NCI-H510A treated with DMSO at 0.1 percent for 48 hours (cell line): ENCODE measurements at regions not wholly inside any gene's neighbourhood (a gene's known extent, or its start where the extent isn't known, plus 50 kb on each side); places are given as distances from the start of the nearest gene placed in this dataset.
"Not testable (repeated sequence)": the region's sequence is repeated elsewhere in the genome, so short reads cannot be mapped to it uniquely, and the experiment has no call there.

Experiments
- DNase-seq: peaks from one replicate; lab custom pipeline; 2025; lab: John Stamatoyannopoulos, UW

- DNase-seq = no peak
These were observed 81.1 kb downstream of the XRCC2 start for GRCh38 chr7:152594801-152595200.

DNA sequence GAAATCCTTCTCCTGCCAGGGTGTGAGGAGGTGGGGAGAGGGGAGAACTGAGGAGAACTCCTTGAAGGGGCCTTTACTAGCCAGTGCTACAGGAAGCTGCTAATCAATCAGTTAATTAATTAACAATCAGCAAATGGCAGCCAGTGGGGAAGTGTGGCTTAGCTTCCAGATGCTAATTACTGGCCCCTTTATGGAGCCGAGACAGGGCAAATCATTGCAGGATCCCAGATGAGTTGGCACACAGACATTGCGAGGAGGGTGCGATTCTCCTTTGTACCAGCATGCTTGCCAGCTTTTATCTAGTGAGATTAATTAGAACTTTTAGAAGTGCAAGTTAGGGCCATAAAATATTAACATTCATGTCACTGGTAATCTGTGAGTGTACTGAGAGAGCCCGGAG, 84.0 kb downstream of the XRCC2 start:
- no peak for DNase-seq

DNA sequence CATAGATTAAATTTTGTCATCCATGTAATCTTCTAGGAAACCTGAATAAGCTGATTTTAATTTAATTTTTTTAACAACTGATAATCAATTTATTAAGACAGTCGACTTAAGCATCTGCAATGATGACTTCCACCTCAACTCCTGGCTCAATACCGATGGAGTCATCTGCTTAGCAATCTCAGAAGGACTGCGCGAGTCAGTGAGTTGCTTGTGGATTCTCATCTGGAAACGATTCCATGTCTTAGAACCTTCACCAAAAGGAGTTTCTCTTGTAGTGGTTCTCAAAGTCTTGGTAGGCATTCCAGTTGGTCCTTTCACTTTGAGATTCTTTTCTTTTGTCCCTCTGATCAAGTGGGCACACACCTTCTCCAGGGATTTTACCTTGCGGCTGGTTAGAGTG, 85.5 kb downstream of the XRCC2 start:
- DNase-seq = no peak

DNA sequence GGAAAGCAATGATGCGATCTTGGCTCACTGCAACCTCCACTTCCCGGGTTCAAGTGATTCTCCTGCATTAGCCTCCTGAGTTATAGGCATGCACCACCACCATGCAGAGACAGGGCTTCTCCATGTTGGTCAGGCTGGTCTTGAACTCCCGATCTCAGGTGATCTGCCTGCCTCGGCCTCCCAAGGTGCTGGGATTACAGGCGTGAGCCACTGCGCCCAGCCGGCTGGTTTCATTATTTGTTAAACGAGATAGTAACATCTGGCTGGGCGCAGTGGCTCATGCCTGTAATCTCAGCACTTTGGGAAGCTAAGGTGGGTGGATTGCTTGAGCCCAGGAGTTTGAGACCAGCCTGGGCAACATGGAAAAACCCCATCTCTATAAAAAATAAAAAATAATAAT, 86.1 kb downstream of the XRCC2 start:
- not testable (repeated sequence) for DNase-seq

- DNase-seq = no peak
These were observed 87.6 kb downstream of the XRCC2 start for GRCh38 chr7:152588350-152588749.

GRCh38 chr7:152587366-152587765, 88.6 kb downstream of the XRCC2 start:
- DNase-seq = no peak

DNA sequence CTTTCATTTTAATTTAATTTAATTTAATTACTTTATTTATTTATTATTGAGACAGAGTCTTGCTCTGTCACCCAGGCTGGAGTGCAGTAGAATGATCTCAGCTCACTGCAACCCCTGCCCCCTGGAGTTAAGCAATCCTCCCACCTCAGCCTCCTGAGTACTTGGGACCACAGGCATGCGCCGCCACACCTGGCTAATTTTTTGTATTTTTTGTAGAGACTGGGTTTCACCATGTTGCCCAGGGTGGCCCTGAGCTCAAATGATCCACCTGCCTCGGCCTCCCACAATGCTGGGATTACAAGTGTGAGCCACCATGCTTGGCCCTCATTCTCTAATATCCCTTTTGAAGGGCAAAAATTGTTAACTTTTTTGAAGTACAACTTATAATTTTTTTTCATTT, 92.9 kb downstream of the XRCC2 start:
- DNase-seq = no peak

DNA sequence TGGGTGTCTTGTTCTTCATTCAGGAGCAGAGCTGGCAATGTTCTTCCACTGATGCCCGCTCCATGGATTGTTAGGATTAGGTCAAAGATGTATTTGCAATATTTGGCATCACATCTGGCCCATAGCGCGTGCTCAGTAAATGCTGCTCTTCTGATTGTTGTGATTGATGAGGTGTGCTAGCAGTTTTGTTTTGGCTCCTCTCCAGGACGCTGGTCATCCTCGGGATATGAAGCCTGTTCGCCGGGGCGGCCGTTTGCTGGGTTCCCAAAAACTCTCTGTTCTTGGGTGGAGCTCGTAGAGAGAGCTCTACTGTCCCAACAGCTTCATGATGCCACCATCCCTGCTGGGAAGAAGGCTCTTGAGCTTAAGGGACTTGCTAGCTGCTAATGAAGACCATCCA, 96.9 kb downstream of the XRCC2 start:
- no peak for DNase-seq

DNA sequence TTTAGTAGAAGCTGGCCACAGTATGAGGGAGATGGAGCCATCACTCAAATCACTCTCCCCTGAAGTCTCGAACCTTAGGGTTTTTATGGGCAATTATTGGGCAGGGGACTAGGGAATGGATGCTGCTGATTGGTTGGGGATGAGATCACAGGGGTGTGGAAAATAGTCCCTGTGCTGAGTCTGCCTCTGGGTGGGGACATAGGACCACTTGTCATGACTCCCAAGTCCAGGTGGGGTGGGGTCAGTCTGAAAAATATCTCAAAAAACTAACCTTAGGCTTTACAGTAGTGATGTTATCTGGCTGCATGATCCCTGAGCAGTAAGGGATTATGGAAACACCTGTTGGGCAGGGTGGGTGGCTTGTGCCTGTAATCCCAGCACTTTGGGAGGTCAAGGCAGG, 98.6 kb downstream of the XRCC2 start:
- DNase-seq = no peak

GRCh38 chr7:152574892-152575548, 100.9 kb downstream of the XRCC2 start:
- DNase-seq = no peak

DNA sequence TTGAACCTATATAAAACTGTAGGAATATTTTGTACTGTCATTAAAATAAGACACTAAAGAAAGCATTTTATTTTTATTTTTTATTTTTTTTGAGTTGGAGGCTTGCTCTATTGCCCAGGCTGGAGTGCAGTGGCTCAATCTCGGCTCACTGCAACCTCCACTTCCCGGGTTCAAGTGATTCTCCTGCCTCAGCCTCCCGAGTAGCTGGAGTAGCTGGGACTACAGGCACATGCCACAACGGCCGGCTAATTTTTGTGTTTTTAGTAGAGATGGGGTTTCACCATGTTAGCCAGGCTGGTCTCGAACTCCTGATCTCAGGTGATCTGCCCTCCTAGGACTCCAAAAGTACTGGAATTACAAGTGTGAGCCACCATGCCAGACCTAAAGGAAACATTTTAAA, 102.8 kb downstream of the XRCC2 start:
- not testable (repeated sequence) for DNase-seq

- no peak for DNase-seq
These were observed 103.8 kb downstream of the XRCC2 start for GRCh38 chr7:152572101-152572500.

GRCh38 chr7:152571068-152571467, 104.9 kb downstream of the XRCC2 start:
- no peak for DNase-seq

DNA sequence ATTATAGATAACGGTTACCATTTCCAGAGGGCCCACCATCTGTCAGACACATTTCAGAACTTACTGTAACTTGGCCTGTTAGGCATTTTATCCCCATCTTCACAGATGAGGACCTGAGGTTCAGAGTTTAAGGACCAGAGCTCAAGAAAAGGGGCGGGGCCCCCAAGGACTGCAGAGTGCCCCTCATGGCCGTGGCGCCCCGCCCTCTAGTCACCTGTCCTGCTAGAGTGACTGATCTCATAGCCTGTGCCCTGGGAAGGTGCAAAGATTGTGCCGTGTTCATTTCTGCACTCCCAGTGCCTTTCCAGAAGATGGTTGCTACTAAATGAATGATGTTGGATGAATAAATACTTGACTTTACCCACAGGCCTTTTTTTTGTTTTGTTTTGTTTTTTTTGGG, 107.0 kb downstream of the XRCC2 start:
- no peak for DNase-seq

DNA sequence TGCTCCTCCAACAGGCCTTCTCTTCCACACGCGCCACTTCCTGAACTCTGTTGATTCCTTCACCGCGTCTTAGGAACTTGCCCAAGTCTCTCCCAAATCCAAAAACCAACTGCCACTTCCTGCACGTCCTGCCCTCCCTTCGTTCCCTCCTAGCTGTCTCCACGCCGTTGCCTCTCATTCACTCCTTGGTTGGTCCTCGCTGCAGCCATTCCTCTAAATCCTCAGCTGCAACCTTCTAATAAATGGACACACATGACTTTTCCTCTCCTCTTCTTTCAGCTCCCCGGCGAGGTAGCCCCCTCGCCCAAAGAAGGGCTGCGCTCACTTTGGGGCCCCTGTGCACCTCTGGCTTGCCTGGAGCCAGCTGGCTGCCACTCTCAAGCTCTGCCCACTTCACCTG, 110.2 kb downstream of the XRCC2 start:
- DNase-seq = no peak

DNA sequence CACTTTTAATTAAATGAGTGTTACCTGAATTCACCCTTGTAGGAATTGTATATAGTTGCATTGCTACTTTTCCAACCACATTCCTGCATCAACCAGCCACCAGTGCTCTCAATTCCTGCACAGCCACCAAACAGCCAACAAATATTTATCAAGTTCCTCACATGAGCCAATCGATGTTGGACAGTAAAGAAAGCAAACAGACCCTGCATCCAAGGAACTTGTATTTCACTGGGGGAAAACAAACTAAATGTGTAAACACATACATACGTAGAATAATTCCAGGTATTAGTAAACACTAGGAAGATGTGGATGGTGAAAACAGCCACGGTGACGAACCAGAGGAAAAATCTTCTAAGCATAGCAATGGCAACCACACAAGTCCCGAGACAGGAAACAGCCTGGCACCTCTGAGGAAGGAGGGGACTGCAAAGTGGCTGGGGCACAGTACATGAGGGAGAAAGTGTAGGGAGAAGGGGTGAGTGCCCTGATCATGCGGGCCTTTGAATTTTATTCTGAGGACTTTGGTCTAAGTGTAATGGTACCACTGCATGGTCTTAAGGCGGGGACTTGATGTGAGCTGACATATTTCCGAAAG, 111.2 kb downstream of the XRCC2 start:
- DNase-seq = no peak

DNA sequence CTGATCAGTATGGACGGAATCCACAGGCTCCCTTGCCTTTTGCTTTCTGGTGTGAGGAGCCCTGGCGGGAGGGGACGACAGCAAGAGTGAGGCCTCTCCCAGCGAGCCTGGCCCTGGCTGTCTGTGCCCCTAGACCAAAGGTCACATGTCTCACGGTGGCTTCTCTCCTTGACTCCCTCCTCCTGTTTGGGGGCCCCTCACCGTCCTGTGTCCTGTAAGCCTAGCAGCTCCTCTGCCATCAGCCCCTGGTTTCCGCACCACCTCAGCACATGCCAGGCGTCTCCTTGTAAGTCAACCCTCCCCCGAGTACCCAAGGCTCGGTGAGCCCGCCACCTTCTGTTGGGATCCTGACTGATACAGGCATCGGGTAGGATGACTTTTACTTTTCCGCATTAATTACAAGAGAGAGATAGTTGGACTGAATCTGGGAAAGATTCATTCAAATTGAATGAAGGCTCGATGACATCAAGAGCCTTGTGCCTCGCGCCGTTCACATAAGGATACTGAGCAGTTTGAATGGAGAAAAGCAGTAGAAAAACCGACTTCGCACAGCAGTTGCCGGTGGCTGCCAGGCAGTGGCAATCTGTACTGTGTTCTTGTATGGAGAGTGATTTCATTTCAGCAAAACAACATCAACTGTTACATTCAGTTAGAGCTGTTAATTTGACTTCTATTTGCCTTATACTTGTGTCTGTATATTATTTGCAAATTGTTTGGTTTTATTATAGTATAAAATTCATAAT, 119.8 kb downstream of the XRCC2 start:
- no peak for DNase-seq

DNA sequence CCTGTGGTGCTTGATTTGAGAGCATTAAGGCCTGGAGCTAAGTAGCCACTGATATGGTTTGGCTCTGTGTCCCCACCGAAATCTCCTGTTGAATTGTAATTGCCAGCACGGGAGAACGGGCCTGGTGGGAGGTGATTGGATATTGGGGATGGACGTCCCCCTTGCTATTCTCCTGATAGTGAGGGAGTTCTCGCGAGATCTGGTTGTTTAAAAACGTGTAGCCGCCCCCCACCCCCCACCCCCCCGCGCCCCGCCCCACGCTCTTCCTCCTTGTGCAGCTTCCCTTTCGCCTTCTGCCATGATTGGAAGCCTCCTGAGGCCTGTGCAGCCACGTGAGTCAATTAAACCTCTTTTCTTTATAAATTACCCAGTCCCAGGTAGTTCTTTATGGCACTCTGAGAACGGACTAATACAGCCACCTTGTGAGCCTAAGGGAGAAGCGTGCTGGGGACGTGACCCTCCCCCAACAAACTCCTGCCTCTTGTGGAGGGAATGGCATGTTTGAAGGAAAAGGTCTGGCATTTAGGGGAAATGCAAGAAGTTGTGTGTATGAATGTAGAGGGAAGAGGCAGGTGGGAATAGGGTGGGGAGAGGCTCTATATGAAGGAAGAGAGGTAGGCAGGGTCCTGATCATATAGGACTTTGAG, 118.0 kb upstream of the KMT2C start:
- no peak for DNase-seq

- DNase-seq = no peak
These were observed 115.7 kb upstream of the KMT2C start for GRCh38 chr7:152551304-152552036.

DNA sequence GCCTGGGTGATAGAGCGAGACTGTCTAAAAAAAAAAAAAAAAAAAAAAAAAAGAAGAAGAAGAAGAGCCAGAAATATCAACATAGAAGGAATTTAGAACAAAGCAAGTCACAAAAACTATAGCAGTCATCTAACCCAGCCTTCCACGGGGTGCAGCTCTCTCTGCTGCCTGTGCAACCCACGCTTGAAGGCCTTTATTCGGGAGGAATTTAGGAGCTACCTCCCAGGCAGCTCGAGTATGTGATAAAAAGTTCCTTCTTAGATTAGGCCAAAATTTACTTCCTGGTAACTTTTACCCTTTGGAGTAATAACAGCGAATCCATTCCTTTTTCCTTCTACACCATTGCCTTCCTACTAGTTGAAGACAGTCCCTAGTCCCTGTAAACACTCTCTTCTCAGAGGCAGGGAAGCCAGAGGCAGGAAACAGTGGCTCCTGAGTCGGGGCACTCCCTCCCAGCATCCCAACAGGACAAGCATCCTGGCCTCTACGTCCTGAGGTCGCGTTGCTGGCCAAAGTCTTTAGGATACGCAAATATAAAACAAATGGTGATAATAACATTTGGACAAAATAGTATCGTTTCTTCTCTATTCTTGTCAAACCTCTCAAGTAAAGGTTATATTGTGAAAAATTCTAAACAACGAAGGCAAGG, 109.3 kb upstream of the KMT2C start:
- DNase-seq = no peak

GRCh38 chr7:152544481-152544927, 108.7 kb upstream of the KMT2C start:
- DNase-seq = no peak

DNA sequence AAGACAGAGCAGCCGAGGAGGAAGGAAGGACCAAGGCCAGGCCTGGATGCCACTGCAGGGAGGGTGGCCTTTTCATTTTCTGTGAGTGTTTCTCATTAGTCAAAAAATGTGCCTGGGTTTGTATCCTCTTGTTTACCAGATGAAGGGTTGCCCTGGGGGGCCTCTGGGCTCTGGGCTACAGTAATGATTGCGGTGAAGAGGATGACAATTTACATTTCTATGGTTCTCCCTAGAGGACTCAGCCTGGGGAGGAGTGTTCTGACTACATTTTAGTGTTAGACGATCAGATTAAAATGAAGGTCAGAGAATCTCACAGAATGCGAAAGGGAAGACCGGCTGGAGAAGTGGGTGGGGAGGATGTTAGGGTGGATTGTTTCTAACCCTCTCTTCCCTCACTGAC, 108.0 kb upstream of the KMT2C start:
- DNase-seq = no peak
